ENCODE measurements at regions not wholly inside any gene's neighbourhood (a gene's known extent, or its start where the extent isn't known, plus 50 kb on each side); places are given as distances from the start of the nearest gene placed in this dataset.

DNA sequence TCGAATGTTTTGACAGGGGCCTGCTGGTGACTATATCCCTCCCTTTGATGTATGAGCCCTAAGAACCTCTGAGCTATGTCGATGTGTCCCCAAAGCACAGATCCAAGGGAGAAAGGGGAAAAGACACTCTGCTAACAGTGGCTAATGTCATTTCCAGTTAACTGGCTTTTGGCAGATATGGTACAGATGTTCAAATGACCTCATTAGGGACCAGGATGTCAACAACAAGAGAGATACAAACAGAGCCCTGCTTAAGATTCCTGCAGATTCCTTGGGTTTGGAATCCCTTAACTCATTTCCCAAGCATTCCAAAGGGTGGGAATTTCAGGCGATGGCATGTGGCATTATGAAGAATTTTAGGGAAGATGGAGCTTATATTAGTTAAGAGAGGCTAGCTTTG is 517.3 kb downstream of the SOX6 start:
- Histone ChIP-seq H3K9me3 (no peaks in the 10 kb centered on the region), H3K27ac (no peak overlapping the region), H3K27me3 (no peaks in the 10 kb centered on the region), H3K4me3 (no peak overlapping the region), H3K36me3 (no peaks in the 10 kb centered on the region), H3K4me1 (peaks cover 0 to 12% (median 4%) of the 10 kb centered on the region in 4 donors)
- no peak for TF ChIP-seq CTCF (IDR thresholded peaks at IDR 0.05)
- TF ChIP-seq POLR2A (IDR thresholded peaks at IDR 0.05): no peak
- no peak for DNase-seq

DNA sequence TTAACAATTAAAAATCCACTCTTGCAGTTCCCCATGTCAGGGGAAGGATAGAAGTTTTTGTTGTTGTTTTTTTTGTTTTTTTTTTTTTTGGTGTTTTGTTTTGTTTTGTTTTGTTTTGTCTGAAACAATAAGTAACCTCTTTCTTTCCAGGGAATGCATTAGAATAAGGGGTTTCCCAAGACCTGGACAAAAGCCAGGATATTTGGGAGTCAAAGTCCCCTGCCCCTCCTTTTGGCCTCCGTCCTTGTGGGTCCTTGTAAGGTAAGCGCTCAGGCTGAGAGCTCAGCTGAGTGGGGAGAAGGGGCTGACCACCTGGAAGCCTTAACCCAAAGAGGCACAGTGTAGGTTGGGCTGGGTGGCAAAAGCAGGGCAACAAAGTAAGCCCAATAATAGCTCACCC is 515.4 kb downstream of the SOX6 start:
- no peaks in the 10 kb centered on the region for H3K36me3 ChIP-seq
- H3K27me3 ChIP-seq: no peaks in the 10 kb centered on the region
- H3K27ac ChIP-seq: no peak overlapping the region
- TF ChIP-seq POLR2A (IDR thresholded peaks at IDR 0.05): no peak
- no peak for TF ChIP-seq CTCF (IDR thresholded peaks at IDR 0.05)
- peaks cover 0 to 12% (median 4%) of the 10 kb centered on the region in 4 donors for H3K4me1 ChIP-seq
- H3K9me3 ChIP-seq: no peaks in the 10 kb centered on the region
- no peak overlapping the region for H3K4me3 ChIP-seq
- no peak for DNase-seq

- no peaks in the 10 kb centered on the region for H3K36me3 ChIP-seq
- H3K9me3 ChIP-seq: no peaks in the 10 kb centered on the region
- no peaks in the 10 kb centered on the region for H3K27me3 ChIP-seq
- H3K27ac ChIP-seq: no peak overlapping the region
- H3K4me1 ChIP-seq: peaks cover 0 to 8% (median 2%) of the 10 kb centered on the region in 4 donors
- H3K4me3 ChIP-seq: no peak overlapping the region
- peak in 1 of 3 donors; percentile 58 for DNase-seq
- TF ChIP-seq POLR2A (IDR thresholded peaks at IDR 0.05): no peak
- no peak for TF ChIP-seq CTCF (IDR thresholded peaks at IDR 0.05)
These were observed 514.2 kb downstream of the SOX6 start for GRCh38 chr11:15841931-15842740.

DNA sequence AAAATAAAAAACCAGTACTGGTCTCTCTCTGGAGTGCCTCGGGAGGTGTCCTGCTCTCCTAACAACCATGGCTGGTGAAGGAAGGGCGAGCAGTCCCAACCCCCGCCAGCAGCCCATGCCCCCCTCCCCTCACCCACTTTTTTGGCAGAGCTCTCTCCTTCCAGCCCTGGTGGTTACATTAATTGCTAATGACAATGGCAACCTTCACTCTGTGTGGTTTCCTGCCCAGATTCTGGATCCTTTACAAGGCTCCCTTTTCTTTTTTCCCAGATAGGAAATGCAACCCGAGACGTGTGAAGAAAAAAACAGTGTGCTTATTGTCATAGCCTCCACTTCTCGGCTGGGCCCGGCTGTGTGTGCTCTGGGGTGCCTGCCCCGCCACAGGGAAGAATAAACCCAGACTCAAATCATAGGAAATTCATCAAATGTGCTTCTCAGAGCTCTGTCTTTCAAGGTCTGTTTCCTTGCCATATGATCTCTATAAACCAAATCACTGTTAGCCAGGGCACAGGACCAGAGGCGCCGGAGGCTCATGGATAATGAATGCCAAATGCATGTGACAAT is 513.0 kb downstream of the SOX6 start:
- H3K4me1 ChIP-seq: peaks cover 0 to 1% (median under 1%) of the 10 kb centered on the region in 4 donors
- H3K4me3 ChIP-seq: no peak overlapping the region
- no peaks in the 10 kb centered on the region for H3K9me3 ChIP-seq
- TF ChIP-seq POLR2A (IDR thresholded peaks at IDR 0.05): no peak
- TF ChIP-seq CTCF (IDR thresholded peaks at IDR 0.05): no peak
- no peak overlapping the region for H3K27ac ChIP-seq
- H3K36me3 ChIP-seq: no peaks in the 10 kb centered on the region
- DNase-seq: no peak
- no peaks in the 10 kb centered on the region for H3K27me3 ChIP-seq

DNA sequence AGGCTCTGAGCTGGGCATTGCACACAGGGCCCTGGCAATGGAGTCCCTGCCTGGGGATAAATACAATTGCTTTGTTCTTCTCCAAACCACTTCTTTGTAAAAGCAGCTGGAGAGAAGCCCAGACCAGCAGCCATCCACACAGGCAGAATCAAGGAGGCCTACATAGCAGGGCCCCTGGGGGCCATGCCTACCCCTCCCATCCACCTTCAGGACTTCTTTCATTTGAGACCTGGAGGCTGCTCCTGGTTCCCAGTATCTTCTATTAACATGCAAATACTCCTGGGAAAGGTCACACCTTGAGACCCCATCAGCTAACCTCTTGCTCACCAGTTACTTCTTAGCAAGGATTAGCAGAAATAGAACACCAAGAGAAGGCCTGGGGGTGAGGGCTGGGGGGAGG is 511.1 kb downstream of the SOX6 start:
- DNase-seq: no peak
- no peak for TF ChIP-seq CTCF (IDR thresholded peaks at IDR 0.05)
- no peak for TF ChIP-seq POLR2A (IDR thresholded peaks at IDR 0.05)

More for the DNA sequence above, 511.1 kb downstream of the SOX6 start:
- H3K27ac ChIP-seq: no peak overlapping the region
- no peak overlapping the region for H3K4me3 ChIP-seq
- no peaks in the 10 kb centered on the region for H3K27me3 ChIP-seq
- no peaks in the 10 kb centered on the region for H3K36me3 ChIP-seq
- no peaks in the 10 kb centered on the region for H3K9me3 ChIP-seq
- no peaks in the 10 kb centered on the region for H3K4me1 ChIP-seq
